ENCODE measurements at regions not wholly inside any gene's neighbourhood (a gene's known extent, or its start where the extent isn't known, plus 50 kb on each side); places are given as distances from the start of the nearest gene placed in this dataset.

DNA sequence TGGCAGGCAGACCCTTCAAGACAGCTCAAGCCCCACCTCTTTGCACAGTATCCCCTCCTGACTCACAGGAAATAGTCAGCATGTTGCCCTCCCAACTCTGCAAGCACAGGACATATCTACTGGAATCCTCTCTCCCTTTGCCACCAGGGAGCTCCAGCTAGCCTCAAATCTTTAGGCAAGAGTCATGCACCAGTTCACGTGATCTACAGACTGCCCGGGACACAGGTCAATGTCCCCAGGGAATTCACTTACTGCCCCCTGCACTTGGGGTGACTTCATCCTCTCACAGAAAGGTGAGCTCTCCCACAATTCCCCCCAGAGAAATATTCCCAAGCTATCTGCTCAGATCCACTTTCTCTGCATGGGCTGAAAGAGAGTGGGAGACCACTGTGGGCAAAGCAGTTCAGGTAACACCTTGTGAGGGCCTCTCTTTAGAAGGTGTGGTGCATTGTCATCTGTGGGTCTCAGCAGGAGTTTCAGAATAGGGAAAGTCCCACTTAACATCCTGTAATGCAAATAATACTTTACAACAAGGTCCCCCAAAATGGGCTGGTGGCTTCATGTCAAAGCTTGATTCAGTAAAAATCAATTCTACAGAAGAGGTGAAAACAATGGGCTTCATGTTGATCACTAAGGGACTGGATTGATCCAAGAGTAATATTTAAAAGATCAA is 129.9 kb downstream of the NOC3L start (continued):
- TF ChIP-seq ZNF532 (CRISPR knock-in tag; IDR thresholded peaks at IDR 0.05; ENCODE audit: borderline replicate concordance) = no peak

- peaks cover 15% of the 10 kb centered on the region for H3K9me3 Mint-ChIP-seq
- no peaks in the 10 kb centered on the region for H3K4me1 Mint-ChIP-seq
- no peak overlapping the region for H3K4me3 Mint-ChIP-seq
- ChIA-PET POLR2A (no interaction called here), CTCF (interaction anchor here (0.8 to 1.1 kb wide), 2 partner anchors 79 to 85 kb away, joined by 3 to 4 read pairs; no protein-coding TSS in a partner anchor)
- no peaks in the 10 kb centered on the region; the same call in 1 of the 2 replicates for H3K27me3 Mint-ChIP-seq (ENCODE audit: low read depth)
- DNase-seq (ENCODE audit: low spot score) = no peak
- no peak overlapping the region for H3K27ac Mint-ChIP-seq
- ATAC-seq = no peak
- H3K36me3 Mint-ChIP-seq = 0 out of 2 replicates have a peak, but pooled peaks cover 7% of the 10 kb centered on the region
- TF ChIP-seq SOX15 (CRISPR knock-in tag; IDR thresholded peaks at IDR 0.05) (no peak), ZNF263 (CRISPR knock-in tag; IDR thresholded peaks at IDR 0.05; ENCODE audit: low read depth) (no peak), ZNF532 (CRISPR knock-in tag; IDR thresholded peaks at IDR 0.05; ENCODE audit: borderline replicate concordance) (no peak), USF2 (CRISPR knock-in tag; IDR thresholded peaks at IDR 0.05) (no peak), ATF3 (CRISPR knock-in tag; conservative IDR thresholded peaks at IDR 0.05) (no peak), RELA (CRISPR knock-in tag; IDR thresholded peaks at IDR 0.05; ENCODE audit: borderline replicate concordance) (no peak), STAT6 (CRISPR knock-in tag; conservative IDR thresholded peaks at IDR 0.05; ENCODE audit: low read depth) (no peak), ZNF671 (CRISPR knock-in tag; IDR thresholded peaks at IDR 0.05) (no peak), HMGA2 (CRISPR knock-in tag; IDR thresholded peaks at IDR 0.05) (no peak), PRRX2 (CRISPR knock-in tag; IDR thresholded peaks at IDR 0.05) (no peak), ZNF317 (CRISPR knock-in tag; IDR thresholded peaks at IDR 0.05; ENCODE audit: borderline replicate concordance, low read depth) (no peak), NR1H2 (CRISPR knock-in tag; IDR thresholded peaks at IDR 0.05) (no peak), ZNF232 (CRISPR knock-in tag; IDR thresholded peaks at IDR 0.05) (no peak), ZNF396 (CRISPR knock-in tag; IDR thresholded peaks at IDR 0.05; ENCODE audit: borderline replicate concordance) (no peak), OVOL2 (CRISPR knock-in tag; IDR thresholded peaks at IDR 0.05; ENCODE audit: borderline replicate concordance) (no peak)
- TF ChIP-seq, protein P1, sequence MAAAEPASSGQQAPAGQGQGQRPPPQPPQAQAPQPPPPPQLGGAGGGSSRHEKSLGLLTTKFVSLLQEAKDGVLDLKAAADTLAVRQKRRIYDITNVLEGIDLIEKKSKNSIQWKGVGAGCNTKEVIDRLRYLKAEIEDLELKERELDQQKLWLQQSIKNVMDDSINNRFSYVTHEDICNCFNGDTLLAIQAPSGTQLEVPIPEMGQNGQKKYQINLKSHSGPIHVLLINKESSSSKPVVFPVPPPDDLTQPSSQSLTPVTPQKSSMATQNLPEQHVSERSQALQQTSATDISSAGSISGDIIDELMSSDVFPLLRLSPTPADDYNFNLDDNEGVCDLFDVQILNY (CRISPR knock-in tag; IDR thresholded peaks at IDR 0.05) = no peak
- TF ChIP-seq, protein P2, sequence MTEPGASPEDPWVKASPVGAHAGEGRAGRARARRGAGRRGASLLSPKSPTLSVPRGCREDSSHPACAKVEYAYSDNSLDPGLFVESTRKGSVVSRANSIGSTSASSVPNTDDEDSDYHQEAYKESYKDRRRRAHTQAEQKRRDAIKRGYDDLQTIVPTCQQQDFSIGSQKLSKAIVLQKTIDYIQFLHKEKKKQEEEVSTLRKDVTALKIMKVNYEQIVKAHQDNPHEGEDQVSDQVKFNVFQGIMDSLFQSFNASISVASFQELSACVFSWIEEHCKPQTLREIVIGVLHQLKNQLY (CRISPR knock-in tag; IDR thresholded peaks at IDR 0.05) = no peak
- TF ChIP-seq, protein P3, sequence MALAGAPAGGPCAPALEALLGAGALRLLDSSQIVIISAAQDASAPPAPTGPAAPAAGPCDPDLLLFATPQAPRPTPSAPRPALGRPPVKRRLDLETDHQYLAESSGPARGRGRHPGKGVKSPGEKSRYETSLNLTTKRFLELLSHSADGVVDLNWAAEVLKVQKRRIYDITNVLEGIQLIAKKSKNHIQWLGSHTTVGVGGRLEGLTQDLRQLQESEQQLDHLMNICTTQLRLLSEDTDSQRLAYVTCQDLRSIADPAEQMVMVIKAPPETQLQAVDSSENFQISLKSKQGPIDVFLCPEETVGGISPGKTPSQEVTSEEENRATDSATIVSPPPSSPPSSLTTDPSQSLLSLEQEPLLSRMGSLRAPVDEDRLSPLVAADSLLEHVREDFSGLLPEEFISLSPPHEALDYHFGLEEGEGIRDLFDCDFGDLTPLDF (CRISPR knock-in tag; IDR thresholded peaks at IDR 0.05) = no peak
Observed at GRCh38 chr10:94235461-94235860, 127.3 kb downstream of the NOC3L start.

Data from WTC11 (cell line).